ENCODE measurements at regions not wholly inside any gene's neighbourhood (a gene's known extent, or its start where the extent isn't known, plus 50 kb on each side); places are given as distances from the start of the nearest gene placed in this dataset.

DNA sequence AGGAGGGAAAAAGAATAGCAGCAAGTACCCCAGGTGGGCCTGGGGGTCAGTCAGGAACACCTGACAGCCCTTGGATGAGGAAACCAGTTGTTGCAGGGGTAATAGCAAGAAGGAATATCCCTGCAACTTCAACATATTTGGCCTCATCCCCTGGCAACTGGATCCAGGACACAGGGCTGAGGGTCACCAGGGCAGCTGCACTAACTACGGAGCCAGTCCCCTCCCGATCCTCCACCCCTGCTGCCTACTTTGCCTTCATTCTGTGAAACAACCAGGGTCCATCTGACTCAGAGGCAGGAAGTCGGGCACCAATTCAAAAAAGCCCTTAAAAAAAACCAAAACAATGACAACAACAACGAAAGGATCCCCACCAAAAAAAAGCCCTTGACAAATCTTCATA, 52.9 kb downstream of the FRMPD3 start:
- no peaks in the 10 kb centered on the region for H3K36me3 ChIP-seq (ENCODE audit: control insufficient read depth, insufficient read depth, low read length)
- H3K4me3 ChIP-seq (ENCODE audit: extremely low read depth, insufficient read depth, low read length, poor library complexity, severe bottlenecking), result no peak overlapping the region
- H3K4me1 ChIP-seq (ENCODE audit: control insufficient read depth, insufficient read depth, low read length, poor library complexity, severe bottlenecking), result no peaks in the 10 kb centered on the region
- H3K9me3 ChIP-seq (ENCODE audit: control insufficient read depth, low read length), result no peaks in the 10 kb centered on the region
- WGBS, 2 experiments (ENCODE audit: insufficient coverage in 2 of 2), result no CpG with 5 or more reads among the region's 4 CpGs
- H3K27ac ChIP-seq (ENCODE audit: low read depth, low read length, severe bottlenecking), result no peak overlapping the region

DNA sequence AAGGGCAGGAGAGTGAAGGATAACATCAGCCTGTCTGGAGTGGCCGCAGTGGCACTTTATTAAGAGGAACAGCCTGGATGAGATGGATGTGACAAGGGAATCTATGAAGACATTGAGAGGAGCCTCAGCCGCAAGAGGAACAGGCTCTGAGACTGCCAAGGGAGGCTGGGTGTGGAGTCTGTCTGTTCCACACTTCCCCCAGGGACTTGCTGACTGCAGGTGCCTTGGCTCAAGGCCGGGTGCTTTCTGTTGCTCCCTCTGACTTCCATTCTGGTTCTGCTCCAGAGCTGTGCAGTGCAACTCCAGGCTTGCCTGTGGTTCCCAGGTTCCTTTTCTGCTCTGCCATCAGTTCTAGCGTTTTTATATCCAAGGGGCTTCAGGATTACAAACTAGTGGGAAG, 54.6 kb downstream of the FRMPD3 start:
- no peaks in the 10 kb centered on the region for H3K36me3 ChIP-seq (ENCODE audit: control insufficient read depth, insufficient read depth, low read length)
- H3K27ac ChIP-seq (ENCODE audit: low read depth, low read length, severe bottlenecking), result no peak overlapping the region
- H3K4me3 ChIP-seq (ENCODE audit: extremely low read depth, insufficient read depth, low read length, poor library complexity, severe bottlenecking), result no peak overlapping the region
- 94 to 100% methylated on average over 2 to 3 of the region's 4 CpGs for WGBS, 2 experiments (ENCODE audit: insufficient coverage in 2 of 2)
- no peaks in the 10 kb centered on the region for H3K4me1 ChIP-seq (ENCODE audit: control insufficient read depth, insufficient read depth, low read length, poor library complexity, severe bottlenecking)
- peaks cover 10% of the 10 kb centered on the region for H3K9me3 ChIP-seq (ENCODE audit: control insufficient read depth, low read length)

DNA sequence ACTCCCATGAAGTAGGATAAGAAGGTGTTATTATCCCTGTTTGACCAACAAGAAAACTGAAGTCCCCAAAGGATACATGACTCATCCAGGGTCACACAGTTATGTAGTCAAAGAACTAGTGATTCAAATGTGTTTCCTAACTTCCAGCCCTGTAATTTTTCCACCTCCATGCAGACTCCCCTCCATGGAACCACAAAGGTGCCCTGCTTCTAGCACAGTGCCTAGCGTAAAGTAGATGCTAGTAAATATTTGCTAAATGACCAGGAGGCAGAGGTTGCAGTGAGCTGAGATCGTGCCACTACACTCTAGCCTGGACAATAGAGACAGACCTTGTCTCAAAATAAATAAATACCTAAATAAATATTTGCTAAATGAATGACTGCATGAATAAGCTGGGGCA, 55.8 kb downstream of the FRMPD3 start:
- H3K9me3 ChIP-seq (ENCODE audit: control insufficient read depth, low read length), result peaks cover 10% of the 10 kb centered on the region
- no peaks in the 10 kb centered on the region for H3K4me1 ChIP-seq (ENCODE audit: control insufficient read depth, insufficient read depth, low read length, poor library complexity, severe bottlenecking)
- WGBS, 2 experiments (ENCODE audit: insufficient coverage in 2 of 2), result no CpG with 5 or more reads among the region's 2 CpGs
- no peaks in the 10 kb centered on the region for H3K36me3 ChIP-seq (ENCODE audit: control insufficient read depth, insufficient read depth, low read length)
- no peak overlapping the region for H3K27ac ChIP-seq (ENCODE audit: low read depth, low read length, severe bottlenecking)
- no peak overlapping the region for H3K4me3 ChIP-seq (ENCODE audit: extremely low read depth, insufficient read depth, low read length, poor library complexity, severe bottlenecking)

DNA sequence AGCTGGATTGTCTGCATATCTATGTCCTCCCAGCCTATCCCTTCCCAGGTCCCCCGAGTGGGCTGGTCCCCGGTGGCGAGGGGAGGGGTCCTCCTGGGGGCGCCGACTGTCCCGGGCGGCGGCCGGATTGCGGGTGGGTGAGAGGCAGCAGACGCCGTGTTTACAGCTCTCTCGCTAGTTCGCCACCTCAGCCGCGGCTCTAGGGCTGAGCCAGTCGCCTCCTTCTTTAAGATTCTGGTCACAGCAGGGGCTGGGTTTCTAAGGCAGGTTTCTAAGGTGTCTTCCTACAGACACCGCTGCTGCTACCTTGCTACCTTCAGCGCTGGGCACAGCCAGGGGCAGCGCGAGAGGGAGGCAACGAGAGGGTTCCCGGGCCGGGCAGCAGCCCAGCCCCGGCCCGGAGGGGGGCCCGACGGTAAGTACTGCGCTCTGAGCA, 57.2 kb downstream of the FRMPD3 start:
- WGBS, 2 experiments (ENCODE audit: insufficient coverage in 2 of 2), result 8 to 11% methylated on average over 7 to 16 of the region's 29 CpGs
- H3K36me3 ChIP-seq (ENCODE audit: control insufficient read depth, insufficient read depth, low read length), result no peaks in the 10 kb centered on the region
- H3K27ac ChIP-seq (ENCODE audit: low read depth, low read length, severe bottlenecking), result no peak overlapping the region
- no peaks in the 10 kb centered on the region for H3K4me1 ChIP-seq (ENCODE audit: control insufficient read depth, insufficient read depth, low read length, poor library complexity, severe bottlenecking)
- peak overlapping the region; percentile 9 for H3K4me3 ChIP-seq (ENCODE audit: extremely low read depth, insufficient read depth, low read length, poor library complexity, severe bottlenecking)
- peaks cover 10% of the 10 kb centered on the region for H3K9me3 ChIP-seq (ENCODE audit: control insufficient read depth, low read length)

DNA sequence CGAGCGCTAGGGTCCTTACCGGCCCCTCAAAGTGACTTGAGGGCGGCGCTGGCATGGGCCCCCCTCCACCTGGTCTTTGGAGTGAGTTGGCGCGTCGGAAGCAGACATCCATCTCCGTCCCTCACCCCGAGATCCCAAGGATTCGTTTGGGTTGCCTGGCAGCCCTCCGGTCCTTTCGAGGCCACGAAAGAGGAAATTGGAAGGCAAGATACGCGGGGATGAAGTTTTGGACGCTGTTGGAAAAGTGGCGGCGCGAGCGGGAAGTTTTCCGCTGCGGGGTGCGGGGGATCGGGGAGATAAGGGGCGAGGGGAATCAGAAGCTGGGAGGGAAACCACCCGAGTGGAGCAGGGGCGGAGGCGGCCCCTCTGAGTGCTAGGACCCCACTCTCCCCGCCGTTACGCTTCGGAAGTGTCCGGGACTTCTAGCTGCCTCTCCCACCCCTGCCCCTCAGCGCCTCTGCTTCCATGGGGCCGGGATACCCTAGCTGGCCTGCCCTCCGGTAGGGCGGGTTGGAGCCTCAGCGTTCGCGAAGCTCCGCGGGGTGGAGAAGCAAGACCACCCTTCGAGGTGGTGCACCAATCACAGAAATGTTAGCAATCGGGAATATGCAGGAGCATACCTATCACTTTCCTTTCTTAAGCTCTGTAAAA, 57.8 kb downstream of the FRMPD3 start:
- H3K4me3 ChIP-seq (ENCODE audit: extremely low read depth, insufficient read depth, low read length, poor library complexity, severe bottlenecking), result peak overlapping the region; percentile 9
- no peaks in the 10 kb centered on the region for H3K36me3 ChIP-seq (ENCODE audit: control insufficient read depth, insufficient read depth, low read length)
- peaks cover 10% of the 10 kb centered on the region for H3K9me3 ChIP-seq (ENCODE audit: control insufficient read depth, low read length)
- 0 to 5% methylated on average over 3 to 18 of the region's 45 CpGs for WGBS, 2 experiments (ENCODE audit: insufficient coverage in 2 of 2)
- H3K27ac ChIP-seq (ENCODE audit: low read depth, low read length, severe bottlenecking), result no peak overlapping the region
- no peaks in the 10 kb centered on the region for H3K4me1 ChIP-seq (ENCODE audit: control insufficient read depth, insufficient read depth, low read length, poor library complexity, severe bottlenecking)

DNA sequence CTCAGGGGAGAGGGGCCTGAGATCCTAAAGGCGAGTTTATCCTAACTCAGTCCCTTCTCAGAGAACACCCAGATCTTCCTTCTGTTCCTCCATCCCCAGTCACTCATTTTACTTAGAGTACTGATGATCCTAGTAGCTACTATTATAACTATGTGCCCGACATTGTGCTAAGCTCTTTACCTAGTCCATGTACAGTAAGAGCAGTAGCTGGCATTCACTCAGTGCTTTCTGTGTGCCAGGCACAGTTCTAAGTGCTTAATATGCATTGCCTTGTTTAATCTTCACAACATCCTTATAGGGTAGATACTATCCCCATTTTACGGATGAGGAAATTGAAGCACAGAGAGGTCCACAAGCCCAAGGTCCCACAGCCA, 58.3 kb downstream of the FRMPD3 start:
- no peaks in the 10 kb centered on the region for H3K36me3 ChIP-seq (ENCODE audit: control insufficient read depth, insufficient read depth, low read length)
- peaks cover 10% of the 10 kb centered on the region for H3K9me3 ChIP-seq (ENCODE audit: control insufficient read depth, low read length)
- H3K4me1 ChIP-seq (ENCODE audit: control insufficient read depth, insufficient read depth, low read length, poor library complexity, severe bottlenecking), result no peaks in the 10 kb centered on the region
- no peak overlapping the region for H3K4me3 ChIP-seq (ENCODE audit: extremely low read depth, insufficient read depth, low read length, poor library complexity, severe bottlenecking)
- H3K27ac ChIP-seq (ENCODE audit: low read depth, low read length, severe bottlenecking), result no peak overlapping the region
- no CpG with 5 or more reads among the region's 3 CpGs for WGBS, 2 experiments (ENCODE audit: insufficient coverage in 2 of 2)

DNA sequence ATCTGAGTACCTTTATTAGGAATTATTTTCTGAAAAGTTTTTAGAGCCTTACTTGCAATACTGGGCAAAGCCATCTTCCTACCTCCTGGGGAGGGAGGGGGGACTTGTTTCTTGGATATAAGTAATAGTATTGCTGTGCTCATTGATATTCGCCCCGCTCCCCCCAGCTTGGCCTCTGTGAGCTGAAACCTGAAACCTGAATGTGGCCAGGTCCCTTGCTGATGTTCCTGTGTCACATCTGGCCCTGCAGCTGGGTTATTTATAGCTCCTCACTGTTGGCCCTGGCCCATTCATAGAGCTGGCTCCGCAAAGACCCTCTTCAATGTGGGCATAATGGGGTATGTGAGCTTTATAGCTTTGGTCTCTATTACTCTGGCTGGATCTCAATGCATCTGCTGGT, 59.5 kb downstream of the FRMPD3 start:
- WGBS, 2 experiments (ENCODE audit: insufficient coverage in 2 of 2), result no CpG with 5 or more reads among the region's 3 CpGs
- Histone ChIP-seq H3K4me3 (ENCODE audit: extremely low read depth, insufficient read depth, low read length, poor library complexity, severe bottlenecking) (no peak overlapping the region), H3K4me1 (ENCODE audit: control insufficient read depth, insufficient read depth, low read length, poor library complexity, severe bottlenecking) (no peaks in the 10 kb centered on the region), H3K9me3 (ENCODE audit: control insufficient read depth, low read length) (peaks cover 10% of the 10 kb centered on the region), H3K27ac (ENCODE audit: low read depth, low read length, severe bottlenecking) (no peak overlapping the region), H3K36me3 (ENCODE audit: control insufficient read depth, insufficient read depth, low read length) (no peaks in the 10 kb centered on the region)

DNA sequence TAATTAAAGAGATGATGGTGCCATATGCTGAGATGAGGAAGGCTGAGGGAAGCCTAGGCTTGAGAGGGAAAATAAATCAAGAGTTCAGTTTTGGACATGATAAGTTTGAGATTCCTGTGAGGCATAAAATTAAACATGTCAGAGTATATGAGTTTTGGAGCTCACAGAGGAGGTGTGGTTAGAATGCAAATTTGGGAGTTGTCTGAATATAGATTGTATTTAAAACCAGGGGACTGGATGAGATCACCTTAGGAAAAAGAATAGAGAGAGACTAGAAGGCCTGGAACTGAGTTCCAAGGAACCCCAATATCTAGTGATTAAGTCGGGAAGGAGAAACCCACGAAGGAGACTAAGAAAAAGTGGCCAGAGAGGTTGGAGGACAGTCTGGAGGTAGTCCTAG, 65.5 kb downstream of the FRMPD3 start:
- Histone ChIP-seq H3K36me3 (ENCODE audit: control insufficient read depth, insufficient read depth, low read length) (no peaks in the 10 kb centered on the region), H3K27ac (ENCODE audit: low read depth, low read length, severe bottlenecking) (no peak overlapping the region), H3K4me3 (ENCODE audit: extremely low read depth, insufficient read depth, low read length, poor library complexity, severe bottlenecking) (no peak overlapping the region), H3K4me1 (ENCODE audit: control insufficient read depth, insufficient read depth, low read length, poor library complexity, severe bottlenecking) (no peaks in the 10 kb centered on the region), H3K9me3 (ENCODE audit: control insufficient read depth, low read length) (no peaks in the 10 kb centered on the region)
- WGBS, 2 experiments (ENCODE audit: insufficient coverage in 2 of 2), result 80 to 100% methylated on average over 2 of the region's 2 CpGs

DNA sequence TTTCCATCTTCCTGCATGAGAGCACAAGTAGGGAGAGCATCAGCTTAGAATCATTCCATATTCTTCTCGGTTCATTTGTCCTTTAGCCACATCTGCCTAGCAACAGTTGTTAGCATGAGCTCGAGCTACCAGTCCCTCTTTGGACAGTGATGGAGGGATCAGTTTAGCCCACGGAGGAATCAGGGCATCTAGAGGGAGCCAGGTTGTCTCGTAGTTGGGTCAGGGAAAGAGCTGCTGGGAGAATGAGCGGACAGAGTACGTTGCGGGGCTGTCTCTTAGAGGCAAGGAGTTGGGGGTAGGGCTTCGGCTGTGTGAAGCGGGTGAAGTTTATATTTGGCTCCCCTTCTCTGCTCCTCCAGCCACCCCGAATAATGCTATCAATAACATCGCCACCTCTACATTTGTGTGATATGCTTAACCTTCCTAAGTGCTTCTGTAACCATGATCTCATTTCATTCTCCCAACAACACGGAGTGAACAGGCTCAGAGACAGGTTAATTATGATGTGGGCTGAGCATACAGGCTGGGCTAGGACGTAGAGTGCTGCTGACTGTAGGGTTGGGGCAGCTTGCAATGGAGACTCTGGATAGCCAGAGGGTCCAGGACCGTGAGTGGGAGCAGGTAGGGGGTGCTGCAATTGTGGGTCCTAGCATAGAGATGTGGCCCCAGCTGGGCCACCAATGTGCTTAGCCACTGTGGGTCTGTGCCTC, 72.6 kb downstream of the FRMPD3 start:
- Histone ChIP-seq H3K9me3 (ENCODE audit: control insufficient read depth, low read length) (no peaks in the 10 kb centered on the region), H3K4me3 (ENCODE audit: extremely low read depth, insufficient read depth, low read length, poor library complexity, severe bottlenecking) (no peak overlapping the region), H3K4me1 (ENCODE audit: control insufficient read depth, insufficient read depth, low read length, poor library complexity, severe bottlenecking) (no peaks in the 10 kb centered on the region), H3K27ac (ENCODE audit: low read depth, low read length, severe bottlenecking) (no peak overlapping the region), H3K36me3 (ENCODE audit: control insufficient read depth, insufficient read depth, low read length) (no peaks in the 10 kb centered on the region)
- 83 to 89% methylated on average over 1 to 5 of the region's 14 CpGs for WGBS, 2 experiments (ENCODE audit: insufficient coverage in 2 of 2)

DNA sequence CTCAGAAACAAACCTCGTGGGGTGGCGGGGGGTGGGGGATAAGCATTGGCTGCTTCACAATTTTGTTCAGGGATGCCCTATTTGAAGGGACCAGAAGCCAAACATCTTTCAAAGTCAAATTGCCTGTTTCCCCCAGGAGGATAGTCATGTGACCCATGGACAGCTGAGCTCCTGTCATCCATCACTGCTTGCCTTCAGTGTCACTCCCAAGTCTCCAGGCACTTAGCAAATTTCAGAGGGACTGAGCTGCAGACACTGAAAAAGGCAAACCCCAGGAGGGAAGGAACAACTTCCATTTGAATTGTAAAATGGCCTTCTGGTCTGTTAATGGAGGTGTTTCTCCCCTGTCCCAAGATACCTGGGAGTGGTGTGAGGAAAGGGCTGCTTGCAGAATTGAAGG, 73.4 kb downstream of the FRMPD3 start:
- Histone ChIP-seq H3K27ac (ENCODE audit: low read depth, low read length, severe bottlenecking) (no peak overlapping the region), H3K4me3 (ENCODE audit: extremely low read depth, insufficient read depth, low read length, poor library complexity, severe bottlenecking) (no peak overlapping the region), H3K4me1 (ENCODE audit: control insufficient read depth, insufficient read depth, low read length, poor library complexity, severe bottlenecking) (no peaks in the 10 kb centered on the region), H3K9me3 (ENCODE audit: control insufficient read depth, low read length) (no peaks in the 10 kb centered on the region), H3K36me3 (ENCODE audit: control insufficient read depth, insufficient read depth, low read length) (no peaks in the 10 kb centered on the region)
- no CpG with 5 or more reads among the region's 2 CpGs for WGBS, 2 experiments (ENCODE audit: insufficient coverage in 2 of 2)

DNA sequence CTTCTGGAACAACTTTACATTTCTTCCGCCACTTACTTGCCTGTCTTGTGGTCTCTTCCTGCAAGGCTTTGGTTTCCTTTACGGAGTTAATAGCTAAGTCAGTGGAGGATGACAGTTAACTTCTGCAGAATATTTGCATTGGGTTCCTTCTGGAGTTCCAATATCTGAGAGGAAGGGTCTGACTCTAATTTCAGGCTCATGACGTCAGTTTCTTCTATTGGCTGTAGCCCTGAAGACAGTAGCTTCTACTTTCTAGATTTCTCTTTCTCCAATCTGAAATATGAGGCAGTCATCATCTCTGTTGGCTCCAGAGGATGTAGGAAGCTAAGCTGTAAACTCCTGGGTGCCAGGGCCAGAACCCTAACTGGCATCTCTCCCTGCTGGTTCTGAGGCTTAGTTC, 76.7 kb downstream of the FRMPD3 start:
- Histone ChIP-seq H3K9me3 (ENCODE audit: control insufficient read depth, low read length) (no peaks in the 10 kb centered on the region), H3K27ac (ENCODE audit: low read depth, low read length, severe bottlenecking) (no peak overlapping the region), H3K4me3 (ENCODE audit: extremely low read depth, insufficient read depth, low read length, poor library complexity, severe bottlenecking) (no peak overlapping the region), H3K4me1 (ENCODE audit: control insufficient read depth, insufficient read depth, low read length, poor library complexity, severe bottlenecking) (no peaks in the 10 kb centered on the region), H3K36me3 (ENCODE audit: control insufficient read depth, insufficient read depth, low read length) (no peaks in the 10 kb centered on the region)
- no CpG with 5 or more reads among the region's 3 CpGs for WGBS, 2 experiments (ENCODE audit: insufficient coverage in 2 of 2)

Data from mesodermal cell (in vitro differentiated cells).